GM12878 (cell line): ENCODE measurements at regions not wholly inside any gene's neighbourhood (a gene's known extent, or its start where the extent isn't known, plus 50 kb on each side); places are given as distances from the start of the nearest gene placed in this dataset.

ENCODE experiments used
- ATAC-seq: fragments of 200-7000 bp; cut with Tn5 transposase; 3 replicates; pipeline ENCODE4 v1.9.1; 2020; ENCODE audit warnings: mild to moderate bottlenecking, moderate library complexity
- BruUV-seq: library from RNA; stranded (reverse); fragments of 400-500 nt; replicated peaks from 2 replicates; lab custom pipeline; 2021; lab: Mats Ljungman, UMichigan
- CTCF ChIA-PET: fragments of 300-600 bp; sonication (Branson Sonifier 250); formaldehyde crosslinking; extraction: SDS; loops from one replicate; lab custom pipeline; 2021; ENCODE audit warnings: inconsistent platforms; lab: Yijun Ruan, JAX
- POLR2A ChIA-PET: fragments of 350-600 bp; formaldehyde crosslinking; extraction: SDS; loops from one replicate; lab custom pipeline; 2021; ENCODE audit warnings: inconsistent platforms; lab: Charles Lee
- RAD21 ChIA-PET: fragments of 300-600 bp; sonication (Branson Sonifier 250); formaldehyde crosslinking; loops from one replicate; lab custom pipeline; 2023; ENCODE audit warnings: antibody characterized with exemption; ENCODE audit not compliant: unreplicated experiment; lab: Charles Lee
- SMC1A ChIA-PET: fragments of 300-600 bp; sonication (Branson Sonifier 250); formaldehyde crosslinking; loops from one replicate; lab custom pipeline; 2023; ENCODE audit not compliant: unreplicated experiment, uncharacterized antibody; lab: Charles Lee
- DNase-seq: peaks from one replicate; pipeline ENCODE4 v3.0.0-alpha.2; 2011; ENCODE audit warnings: low read depth, low spot score
- FAIRE-seq: peaks from 3 replicates; lab custom pipeline; 2011; peaks lifted over from hg19 to GRCh38; lab: Jason Lieb, UNC
- H2AFZ ChIP-seq: 2 replicates; pipeline ENCODE4 v1.6.0; 2011; ENCODE audit warnings: low read depth, low read length, control low read depth; ENCODE audit not compliant: control insufficient read depth
- H3K27ac ChIP-seq: 2 replicates; pipeline ENCODE4 v1.5.1; 2011; ENCODE audit warnings: control low read depth; ENCODE audit not compliant: control insufficient read depth, insufficient read depth
- H3K27me3 ChIP-seq, 2 experiments: replicated peaks in 1 of 2; 2 replicates each; pipeline versions ENCODE4 v1.6.0 to v1.6.1; 2011; ENCODE audit warnings: low read length in 1 of 2; ENCODE audit not compliant: control insufficient read depth in 2 of 2, insufficient read depth in 2 of 2
- H3K36me3 ChIP-seq, 2 experiments: 2 replicates each; pipeline ENCODE4 v1.5.1; 2011; ENCODE audit warnings: low read length in 1 of 2; ENCODE audit not compliant: control insufficient read depth in 2 of 2, insufficient read depth in 2 of 2
- H3K4me1 ChIP-seq: 2 replicates; pipeline ENCODE4 v1.6.1; 2011; ENCODE audit warnings: mild to moderate bottlenecking, low read length, moderate library complexity, mixed read lengths; ENCODE audit not compliant: control insufficient read depth, insufficient read depth
- H3K4me2 ChIP-seq: 2 replicates; pipeline ENCODE4 v1.6.0; 2011; ENCODE audit warnings: control low read depth; ENCODE audit not compliant: control insufficient read depth, insufficient read depth
- H3K4me3 ChIP-seq: fragments of 200-600 bp; sonication (generic); 2 replicates; pipeline ENCODE4 v1.5.1; 2016
- H3K79me2 ChIP-seq: 2 replicates; pipeline ENCODE4 v1.6.0; 2011; ENCODE audit warnings: low read length; ENCODE audit not compliant: control insufficient read depth, insufficient read depth
- H3K9ac ChIP-seq: 2 replicates; pipeline ENCODE4 v1.8.0; 2011; ENCODE audit warnings: low read length, control low read depth, mixed read lengths; ENCODE audit not compliant: control insufficient read depth, insufficient read depth
- H3K9me3 ChIP-seq: replicated peaks from 3 replicates; pipeline ENCODE4 v1.5.1; 2011; ENCODE audit warnings: mild to moderate bottlenecking, low read length; ENCODE audit not compliant: control insufficient read depth, insufficient read depth
- H4K20me1 ChIP-seq: 2 replicates; pipeline ENCODE4 v1.6.0; 2011; ENCODE audit not compliant: control insufficient read depth, insufficient read depth
- BHLHE40 ChIP-seq, 2 experiments: fragments of 450-650 bp in 1 of 2; IDR thresholded peaks; 2 replicates each; pipeline ENCODE4 v1.6.1; 2011 to 2017; ENCODE audit warnings: low read depth in 2 of 2, borderline replicate concordance in 1 of 2, improper control_type of control experiment in 1 of 2, low read length in 1 of 2, mild to moderate bottlenecking in 1 of 2
- BRCA1 ChIP-seq: IDR thresholded peaks from 2 replicates; pipeline ENCODE4 v1.6.1; 2011; ENCODE audit warnings: low read depth, low read length, improper control_type of control experiment
- CHD2 ChIP-seq: IDR thresholded peaks from 2 replicates; pipeline ENCODE4 v1.6.1; 2011; ENCODE audit warnings: low read depth, low read length, improper control_type of control experiment, borderline replicate concordance
- FOXM1 ChIP-seq: IDR thresholded peaks from 2 replicates; pipeline ENCODE4 v1.6.1; 2012; ENCODE audit warnings: low read depth, mild to moderate bottlenecking, inconsistent platforms, low read length, moderate library complexity
- HCFC1 ChIP-seq: fragments of 150-350 bp; IDR thresholded peaks from 2 replicates; pipeline ENCODE4 v1.6.1; 2014; ENCODE audit warnings: low read length
- IKZF1 ChIP-seq: fragments of 450-650 bp; conservative IDR thresholded peaks from 2 replicates; pipeline ENCODE4 v1.6.1; 2017; ENCODE audit warnings: antibody characterized with exemption, mild to moderate bottlenecking
- IRF4 ChIP-seq: IDR thresholded peaks from 2 replicates; pipeline ENCODE4 v1.6.1; 2011; ENCODE audit warnings: low read depth, low read length
- NR2C2 ChIP-seq: IDR thresholded peaks from 2 replicates; pipeline ENCODE4 v1.6.1; 2011; ENCODE audit warnings: borderline replicate concordance, low read depth; ENCODE audit not compliant: control insufficient read depth, insufficient read length
- POLR2A ChIP-seq: IDR thresholded peaks from 2 replicates; pipeline ENCODE4 v1.6.1; 2011; ENCODE audit warnings: low read depth, mild to moderate bottlenecking, low read length
- RAD21 ChIP-seq: IDR thresholded peaks from 2 replicates; pipeline ENCODE4 v1.6.1; 2011; ENCODE audit warnings: mild to moderate bottlenecking, low read depth, low read length, moderate library complexity; ENCODE audit not compliant: insufficient read depth
- RCOR1 ChIP-seq: conservative IDR thresholded peaks from 2 replicates; pipeline ENCODE4 v1.6.1; 2012; ENCODE audit warnings: low read depth, low read length, improper control_type of control experiment
- RELA ChIP-seq: fragments of 450-650 bp; IDR thresholded peaks from 2 replicates; pipeline ENCODE4 v1.8.0; 2014; ENCODE audit warnings: borderline replicate concordance; ENCODE audit not compliant: partially characterized antibody
- SMAD1 ChIP-seq: fragments of 450-650 bp; IDR thresholded peaks from 2 replicates; pipeline ENCODE4 v1.6.1; 2018; ENCODE audit warnings: mild to moderate bottlenecking, low read depth; ENCODE audit not compliant: partially characterized antibody
- STAT1 ChIP-seq: fragments of 450-650 bp; conservative IDR thresholded peaks from 2 replicates; pipeline ENCODE4 v1.6.1; 2014; ENCODE audit warnings: antibody characterized with exemption, mild to moderate bottlenecking
- SUPT20H ChIP-seq: IDR thresholded peaks from 2 replicates; pipeline ENCODE4 v1.6.1; 2011; ENCODE audit warnings: low read depth, mild to moderate bottlenecking, low read length, moderate library complexity, borderline replicate concordance; ENCODE audit not compliant: control insufficient read depth
- ZNF207 ChIP-seq: fragments of 450-650 bp; IDR thresholded peaks from 2 replicates; pipeline ENCODE4 v1.6.1; 2014; ENCODE audit warnings: antibody characterized with exemption, mild to moderate bottlenecking, borderline replicate concordance
- WGBS: methylation state at CpG from one replicate; pipeline ENCODE4 v1.1.6; 2016; ENCODE audit warnings: low lambda C conversion rate; ENCODE audit not compliant: insufficient replicate concordance, insufficient coverage; ENCODE audit errors: missing lambda C conversion rate; 5-methylcytosine and 5-hydroxymethylcytosine counted together
- in situ Hi-C: fragments of 300-500 bp; cut with MboI; formaldehyde crosslinking; loops from 9 replicates; pipeline ENCODE4 v1.14.3; 2018; ENCODE audit warnings: mixed read lengths
- intact Hi-C: fragments of 100-400 bp; cut with micrococcal nuclease; formaldehyde crosslinking; loops from one replicate; pipeline ENCODE4 v1.14.2; 2022; ENCODE audit not compliant: unreplicated experiment
- TF ChIP-seq, protein P1 (sequence below): fragments of 450-650 bp; IDR thresholded peaks from 2 replicates; pipeline ENCODE4 v1.6.1; 2018; ENCODE audit warnings: borderline replicate concordance, mild to moderate bottlenecking; ENCODE audit not compliant: partially characterized antibody
- TF ChIP-seq, protein P2 (sequence below): IDR thresholded peaks from 2 replicates; pipeline ENCODE4 v1.6.1; 2012; ENCODE audit warnings: mild to moderate bottlenecking, low read depth, low read length

DNA sequence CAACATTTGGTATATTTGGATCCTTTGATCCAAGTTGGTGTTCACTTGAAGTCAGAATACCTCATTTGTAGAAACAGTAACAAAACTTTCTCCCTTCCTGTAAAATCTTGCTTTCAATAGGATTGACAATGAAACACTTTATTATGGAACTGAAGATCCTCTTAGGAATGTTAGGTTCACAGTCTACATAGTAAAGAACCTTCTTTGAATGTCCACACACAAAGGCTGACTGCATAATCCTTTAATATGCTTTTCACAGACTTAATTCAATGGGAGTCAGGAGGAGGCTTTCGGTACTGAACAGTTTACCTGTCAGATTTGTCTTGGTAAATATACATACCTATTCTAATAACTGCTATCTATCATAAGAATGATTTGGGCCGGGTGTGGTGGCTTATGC lies 188.5 kb downstream of the SPRY1 start:
- peaks cover 9% of the 10 kb centered on the region for H3K4me1 ChIP-seq
- no peaks in the 10 kb centered on the region for H4K20me1 ChIP-seq
- ChIA-PET CTCF (interaction anchor here (1.6 kb wide), 1 partner anchor 21 kb away, joined by 3 read pairs; no protein-coding TSS in a partner anchor), RAD21 (no interaction called here), SMC1A (interaction anchor here (1.4 to 4.9 kb wide), 2 partner anchors 36 to 64 kb away, joined by 3 to 44 read pairs; no protein-coding TSS in a partner anchor), POLR2A (no interaction called here)
- TF ChIP-seq, protein P1, sequence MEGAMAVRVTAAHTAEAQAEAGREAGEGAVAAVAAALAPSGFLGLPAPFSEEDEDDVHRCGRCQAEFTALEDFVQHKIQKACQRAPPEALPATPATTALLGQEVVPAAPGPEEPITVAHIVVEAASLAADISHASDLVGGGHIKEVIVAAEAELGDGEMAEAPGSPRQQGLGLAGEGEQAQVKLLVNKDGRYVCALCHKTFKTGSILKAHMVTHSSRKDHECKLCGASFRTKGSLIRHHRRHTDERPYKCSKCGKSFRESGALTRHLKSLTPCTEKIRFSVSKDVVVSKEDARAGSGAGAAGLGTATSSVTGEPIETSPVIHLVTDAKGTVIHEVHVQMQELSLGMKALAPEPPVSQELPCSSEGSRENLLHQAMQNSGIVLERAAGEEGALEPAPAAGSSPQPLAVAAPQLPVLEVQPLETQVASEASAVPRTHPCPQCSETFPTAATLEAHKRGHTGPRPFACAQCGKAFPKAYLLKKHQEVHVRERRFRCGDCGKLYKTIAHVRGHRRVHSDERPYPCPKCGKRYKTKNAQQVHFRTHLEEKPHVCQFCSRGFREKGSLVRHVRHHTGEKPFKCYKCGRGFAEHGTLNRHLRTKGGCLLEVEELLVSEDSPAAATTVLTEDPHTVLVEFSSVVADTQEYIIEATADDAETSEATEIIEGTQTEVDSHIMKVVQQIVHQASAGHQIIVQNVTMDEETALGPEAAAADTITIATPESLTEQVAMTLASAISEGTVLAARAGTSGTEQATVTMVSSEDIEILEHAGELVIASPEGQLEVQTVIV, result no peak
- TF ChIP-seq BHLHE40 (IDR thresholded peaks at IDR 0.05; ENCODE audit: borderline replicate concordance in 1 of 2, low read depth in 2 of 2, low read length in 1 of 2), result no peak
- TF ChIP-seq FOXM1, result no peak
- no peak for TF ChIP-seq SUPT20H
- no peak for TF ChIP-seq IKZF1
- TF ChIP-seq NR2C2, result no peak
- TF ChIP-seq RCOR1, result no peak
- TF ChIP-seq, protein P2, sequence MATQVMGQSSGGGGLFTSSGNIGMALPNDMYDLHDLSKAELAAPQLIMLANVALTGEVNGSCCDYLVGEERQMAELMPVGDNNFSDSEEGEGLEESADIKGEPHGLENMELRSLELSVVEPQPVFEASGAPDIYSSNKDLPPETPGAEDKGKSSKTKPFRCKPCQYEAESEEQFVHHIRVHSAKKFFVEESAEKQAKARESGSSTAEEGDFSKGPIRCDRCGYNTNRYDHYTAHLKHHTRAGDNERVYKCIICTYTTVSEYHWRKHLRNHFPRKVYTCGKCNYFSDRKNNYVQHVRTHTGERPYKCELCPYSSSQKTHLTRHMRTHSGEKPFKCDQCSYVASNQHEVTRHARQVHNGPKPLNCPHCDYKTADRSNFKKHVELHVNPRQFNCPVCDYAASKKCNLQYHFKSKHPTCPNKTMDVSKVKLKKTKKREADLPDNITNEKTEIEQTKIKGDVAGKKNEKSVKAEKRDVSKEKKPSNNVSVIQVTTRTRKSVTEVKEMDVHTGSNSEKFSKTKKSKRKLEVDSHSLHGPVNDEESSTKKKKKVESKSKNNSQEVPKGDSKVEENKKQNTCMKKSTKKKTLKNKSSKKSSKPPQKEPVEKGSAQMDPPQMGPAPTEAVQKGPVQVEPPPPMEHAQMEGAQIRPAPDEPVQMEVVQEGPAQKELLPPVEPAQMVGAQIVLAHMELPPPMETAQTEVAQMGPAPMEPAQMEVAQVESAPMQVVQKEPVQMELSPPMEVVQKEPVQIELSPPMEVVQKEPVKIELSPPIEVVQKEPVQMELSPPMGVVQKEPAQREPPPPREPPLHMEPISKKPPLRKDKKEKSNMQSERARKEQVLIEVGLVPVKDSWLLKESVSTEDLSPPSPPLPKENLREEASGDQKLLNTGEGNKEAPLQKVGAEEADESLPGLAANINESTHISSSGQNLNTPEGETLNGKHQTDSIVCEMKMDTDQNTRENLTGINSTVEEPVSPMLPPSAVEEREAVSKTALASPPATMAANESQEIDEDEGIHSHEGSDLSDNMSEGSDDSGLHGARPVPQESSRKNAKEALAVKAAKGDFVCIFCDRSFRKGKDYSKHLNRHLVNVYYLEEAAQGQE, result no peak
- no peak for TF ChIP-seq RELA
- TF ChIP-seq HCFC1, result no peak
- TF ChIP-seq POLR2A, result no peak
- no peak for TF ChIP-seq CHD2
- no peak for TF ChIP-seq BRCA1
- no peak for TF ChIP-seq STAT1
- TF ChIP-seq IRF4, result no peak
- no peak for TF ChIP-seq RAD21
- TF ChIP-seq ZNF207, result no peak
- no peak for TF ChIP-seq SMAD1
- 70% methylated on average over 2 of the region's 2 CpGs for WGBS
- no peak overlapping the region for H2AFZ ChIP-seq
- no peaks in the 10 kb centered on the region for H3K36me3 ChIP-seq
- H3K79me2 ChIP-seq, result no peaks in the 10 kb centered on the region
- DNase-seq (no peak), FAIRE-seq (no peak), ATAC-seq (no peak)
- no peak overlapping the region for H3K27ac ChIP-seq
- H3K27me3 ChIP-seq, result no peaks in the 10 kb centered on the region
- intact Hi-C loops, result loop anchor here (5.0 kb wide), 1 partner anchor 143 kb away; no protein-coding TSS in a partner anchor
- no peak overlapping the region for H3K9ac ChIP-seq
- in situ Hi-C loops, result no loop called here
- H3K9me3 ChIP-seq, result peaks cover 3% of the 10 kb centered on the region
- no peak overlapping the region for H3K4me3 ChIP-seq
- no peak overlapping the region for H3K4me2 ChIP-seq
- no TSS peak for BruUV-seq
